ENCODE measurements at regions not wholly inside any gene's neighbourhood (a gene's known extent, or its start where the extent isn't known, plus 50 kb on each side); places are given as distances from the start of the nearest gene placed in this dataset.

- Histone ChIP-seq H3K4me2 (ENCODE audit: low read length) (peak overlapping the region; percentile 45), H4K20me1 (ENCODE audit: insufficient read depth, low read length) (no peaks in the 10 kb centered on the region), H3K4me1 (ENCODE audit: low read length) (peaks cover 34% of the 10 kb centered on the region), H3K9ac (ENCODE audit: low read length) (no peak overlapping the region), H3K36me3 (replicated peaks; ENCODE audit: low read depth, low read length) (no peaks in the 10 kb centered on the region), H2AFZ (ENCODE audit: low read depth, low read length) (no peak overlapping the region), H3K79me2 (ENCODE audit: low read length) (no peaks in the 10 kb centered on the region), H3K9me3 (ENCODE audit: insufficient read depth, low read length) (no peaks in the 10 kb centered on the region), H3K4me3 (ENCODE audit: low read length) (no peak overlapping the region), H3K27me3 (ENCODE audit: low read depth, low read length) (no peaks in the 10 kb centered on the region), H3K27ac (ENCODE audit: low read length) (no peak overlapping the region)
- TF ChIP-seq EZH2phosphoT487 (IDR thresholded peaks at IDR 0.05; ENCODE audit: low read depth) (no peak), CTCF (IDR thresholded peaks at IDR 0.05; ENCODE audit: low read depth, low read length) (no peak)
These were observed 249.8 kb upstream of the PRDM1 start for GRCh38 chr6:105836379-105836778.

GRCh38 chr6:105835373-105835772 lies 250.8 kb upstream of the PRDM1 start:
- no peak overlapping the region for H2AFZ ChIP-seq (ENCODE audit: low read depth, low read length)
- TF ChIP-seq EZH2phosphoT487 (IDR thresholded peaks at IDR 0.05; ENCODE audit: low read depth) (no peak), CTCF (IDR thresholded peaks at IDR 0.05; ENCODE audit: low read depth, low read length) (0 out of 2 replicates have a peak, but pooled peaks have one; percentile 16)
- no peak overlapping the region for H3K4me2 ChIP-seq (ENCODE audit: low read length)

DNA sequence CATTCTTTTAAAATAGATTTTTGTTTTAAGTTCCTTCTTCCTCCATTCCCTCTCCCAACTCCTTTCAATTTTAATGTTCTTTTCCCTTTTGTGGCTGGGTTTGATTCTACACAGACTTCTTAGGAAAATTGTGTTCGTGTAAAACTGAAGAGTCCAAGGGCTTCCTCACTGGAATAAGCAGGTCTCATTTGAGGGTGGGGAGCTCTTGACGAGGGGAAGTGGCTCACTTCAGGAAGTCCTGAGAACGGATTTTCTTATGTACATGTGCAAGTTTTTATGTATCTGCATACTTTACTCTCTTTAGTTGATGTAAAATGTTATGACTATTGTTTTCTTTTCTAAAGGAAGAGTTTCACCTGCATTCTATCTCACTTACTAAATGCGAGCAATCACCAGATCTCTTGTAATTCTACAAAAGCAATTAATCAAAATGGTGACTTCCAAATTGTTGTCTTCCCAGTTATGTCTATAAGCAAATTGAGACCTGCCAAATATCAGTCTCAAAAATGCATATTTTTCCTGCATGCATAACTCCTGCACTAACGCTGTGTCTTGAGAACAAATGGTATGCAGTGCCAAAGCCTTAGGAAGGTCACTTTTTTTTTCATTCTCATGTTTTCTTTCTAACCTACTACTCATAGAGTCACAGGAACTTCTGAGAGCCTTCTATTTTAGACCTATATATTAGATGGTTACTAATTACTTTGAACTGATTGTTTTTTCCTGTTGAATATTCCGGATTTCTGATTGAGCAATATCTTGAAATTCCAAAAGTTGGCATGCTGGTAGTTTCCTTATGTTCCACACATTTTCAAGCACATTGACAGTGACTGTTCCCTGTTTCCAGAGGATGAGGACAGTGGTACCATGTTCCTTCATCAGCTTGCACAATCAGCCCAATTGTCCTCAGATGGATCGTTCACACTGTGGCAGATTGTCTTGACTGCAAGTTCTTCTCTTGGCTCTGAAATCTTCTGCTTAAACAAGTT lies 251.9 kb upstream of the PRDM1 start:
- no peak overlapping the region for H2AFZ ChIP-seq (ENCODE audit: low read depth, low read length)
- TF ChIP-seq CTCF (IDR thresholded peaks at IDR 0.05; ENCODE audit: low read depth, low read length): no peak
- TF ChIP-seq EZH2phosphoT487 (IDR thresholded peaks at IDR 0.05; ENCODE audit: low read depth): no peak
- H3K4me2 ChIP-seq (ENCODE audit: low read length): no peak overlapping the region

More at GRCh38 chr6:105835373-105835772, 250.8 kb upstream of the PRDM1 start:
- no peaks in the 10 kb centered on the region for H3K27me3 ChIP-seq (ENCODE audit: low read depth, low read length)
- H3K9me3 ChIP-seq (ENCODE audit: insufficient read depth, low read length): no peaks in the 10 kb centered on the region
- H3K79me2 ChIP-seq (ENCODE audit: low read length): no peaks in the 10 kb centered on the region
- H3K36me3 ChIP-seq (replicated peaks; ENCODE audit: low read depth, low read length): no peaks in the 10 kb centered on the region
- no peak overlapping the region for H3K4me3 ChIP-seq (ENCODE audit: low read length)
- no peak overlapping the region for H3K9ac ChIP-seq (ENCODE audit: low read length)
- peaks cover 39% of the 10 kb centered on the region for H3K4me1 ChIP-seq (ENCODE audit: low read length)
- no peaks in the 10 kb centered on the region for H4K20me1 ChIP-seq (ENCODE audit: insufficient read depth, low read length)
- H3K27ac ChIP-seq (ENCODE audit: low read length): no peak overlapping the region

DNA sequence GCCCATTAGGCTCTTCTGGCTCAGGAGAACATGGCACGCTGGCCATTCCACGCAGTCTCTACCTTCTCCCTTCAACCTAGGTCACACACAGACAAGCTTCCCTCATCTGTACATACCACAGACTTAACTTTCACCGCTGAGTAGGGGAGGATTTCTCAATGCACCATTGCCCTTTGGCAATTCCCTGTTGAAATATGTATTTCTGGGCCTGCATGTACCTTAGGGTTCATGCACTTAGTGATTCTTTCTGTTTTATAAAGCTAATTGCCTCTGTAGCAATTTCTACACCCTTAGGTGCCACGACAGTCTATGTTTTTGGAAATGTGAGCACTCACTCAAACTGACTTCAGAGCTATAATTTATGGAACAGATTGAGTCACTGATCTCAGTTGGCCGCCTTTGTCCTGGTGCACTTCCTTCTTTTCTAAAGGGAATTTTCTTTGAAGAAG lies 253.8 kb upstream of the PRDM1 start:
- H4K20me1 ChIP-seq (ENCODE audit: insufficient read depth, low read length): no peaks in the 10 kb centered on the region
- TF ChIP-seq EZH2phosphoT487 (IDR thresholded peaks at IDR 0.05; ENCODE audit: low read depth) (no peak), CTCF (IDR thresholded peaks at IDR 0.05; ENCODE audit: low read depth, low read length) (no peak)
- no peak overlapping the region for H3K9ac ChIP-seq (ENCODE audit: low read length)
- no peak overlapping the region for H2AFZ ChIP-seq (ENCODE audit: low read depth, low read length)
- no peak overlapping the region for H3K4me3 ChIP-seq (ENCODE audit: low read length)
- no peaks in the 10 kb centered on the region for H3K79me2 ChIP-seq (ENCODE audit: low read length)
- H3K27me3 ChIP-seq (ENCODE audit: low read depth, low read length): no peaks in the 10 kb centered on the region
- H3K4me1 ChIP-seq (ENCODE audit: low read length): peaks cover 29% of the 10 kb centered on the region
- no peaks in the 10 kb centered on the region for H3K9me3 ChIP-seq (ENCODE audit: insufficient read depth, low read length)
- H3K36me3 ChIP-seq (replicated peaks; ENCODE audit: low read depth, low read length): no peaks in the 10 kb centered on the region
- no peak overlapping the region for H3K4me2 ChIP-seq (ENCODE audit: low read length)
- H3K27ac ChIP-seq (ENCODE audit: low read length): no peak overlapping the region

More for the DNA sequence above, 251.9 kb upstream of the PRDM1 start:
- no peaks in the 10 kb centered on the region for H3K9me3 ChIP-seq (ENCODE audit: insufficient read depth, low read length)
- H3K4me1 ChIP-seq (ENCODE audit: low read length): peaks cover 39% of the 10 kb centered on the region
- no peaks in the 10 kb centered on the region for H3K36me3 ChIP-seq (replicated peaks; ENCODE audit: low read depth, low read length)
- no peaks in the 10 kb centered on the region for H3K79me2 ChIP-seq (ENCODE audit: low read length)
- no peaks in the 10 kb centered on the region for H3K27me3 ChIP-seq (ENCODE audit: low read depth, low read length)
- no peak overlapping the region for H3K27ac ChIP-seq (ENCODE audit: low read length)
- H3K9ac ChIP-seq (ENCODE audit: low read length): no peak overlapping the region
- H3K4me3 ChIP-seq (ENCODE audit: low read length): no peak overlapping the region
- no peaks in the 10 kb centered on the region for H4K20me1 ChIP-seq (ENCODE audit: insufficient read depth, low read length)
